NCI-H82 (cell line): ENCODE measurements at regions not wholly inside any gene's neighbourhood (a gene's known extent, or its start where the extent isn't known, plus 50 kb on each side); places are given as distances from the start of the nearest gene placed in this dataset.
"Not testable (repeated sequence)": the region's sequence is repeated elsewhere in the genome, so short reads cannot be mapped to it uniquely, and the experiment has no call there.

Experiments
- DNase-seq: peaks from one replicate; lab custom pipeline; 2025; lab: John Stamatoyannopoulos, UW

GRCh38 chr1:120357046-120357445 lies 57.8 kb upstream of the NBPF8 start:
- not testable (repeated sequence) for DNase-seq

GRCh38 chr1:120356170-120356569 lies 58.7 kb upstream of the NBPF8 start:
- peak; percentile 55 for DNase-seq

GRCh38 chr1:120354618-120355184 lies 60.1 kb upstream of the NBPF8 start:
- not testable (repeated sequence) for DNase-seq

- DNase-seq = not testable (repeated sequence)
Observed at GRCh38 chr1:120342231-120343073, 72.4 kb upstream of the NBPF8 start.

GRCh38 chr1:120341756-120342155 lies 73.1 kb upstream of the NBPF8 start:
- not testable (repeated sequence) for DNase-seq

- DNase-seq = not testable (repeated sequence)
Observed at GRCh38 chr1:120340838-120341751, 73.7 kb upstream of the NBPF8 start.

GRCh38 chr1:120315738-120316137 lies 99.1 kb upstream of the NBPF8 start:
- DNase-seq = not testable (repeated sequence)

- not testable (repeated sequence) for DNase-seq
Observed at GRCh38 chr1:120311930-120312329, 102.9 kb upstream of the NBPF8 start.

- DNase-seq = not testable (repeated sequence)
Observed at GRCh38 chr1:120308940-120309578, 105.8 kb upstream of the NBPF8 start.

GRCh38 chr1:120305046-120305445 lies 109.8 kb upstream of the NBPF8 start:
- not testable (repeated sequence) for DNase-seq

- DNase-seq = not testable (repeated sequence)
Observed at GRCh38 chr1:120304341-120304740, 110.5 kb upstream of the NBPF8 start.

GRCh38 chr1:120299433-120300057 lies 115.3 kb upstream of the NBPF8 start:
- not testable (repeated sequence) for DNase-seq

- not testable (repeated sequence) for DNase-seq
Observed at GRCh38 chr1:120298487-120298886, 116.3 kb upstream of the NBPF8 start.

GRCh38 chr1:120297345-120297953 lies 117.4 kb upstream of the NBPF8 start:
- DNase-seq = not testable (repeated sequence)

GRCh38 chr1:120290105-120290504 lies 113.8 kb upstream of the SEC22B start:
- not testable (repeated sequence) for DNase-seq

GRCh38 chr1:120289601-120290074 lies 113.3 kb upstream of the SEC22B start:
- not testable (repeated sequence) for DNase-seq

- DNase-seq = not testable (repeated sequence)
Observed at GRCh38 chr1:120288814-120289600, 112.7 kb upstream of the SEC22B start.

GRCh38 chr1:120288167-120288566 lies 111.8 kb upstream of the SEC22B start:
- DNase-seq = not testable (repeated sequence)

GRCh38 chr1:120282744-120283464 lies 106.6 kb upstream of the SEC22B start:
- DNase-seq = not testable (repeated sequence)
